ENCODE measurements at regions not wholly inside any gene's neighbourhood (a gene's known extent, or its start where the extent isn't known, plus 50 kb on each side); places are given as distances from the start of the nearest gene placed in this dataset.
"Not testable (repeated sequence)": the region's sequence is repeated elsewhere in the genome, so short reads cannot be mapped to it uniquely, and the experiment has no call there.

GRCh38 chr10:37563715-37564108 is 293.7 kb downstream of the ZNF248 start:
- no peak for FAIRE-seq

DNA sequence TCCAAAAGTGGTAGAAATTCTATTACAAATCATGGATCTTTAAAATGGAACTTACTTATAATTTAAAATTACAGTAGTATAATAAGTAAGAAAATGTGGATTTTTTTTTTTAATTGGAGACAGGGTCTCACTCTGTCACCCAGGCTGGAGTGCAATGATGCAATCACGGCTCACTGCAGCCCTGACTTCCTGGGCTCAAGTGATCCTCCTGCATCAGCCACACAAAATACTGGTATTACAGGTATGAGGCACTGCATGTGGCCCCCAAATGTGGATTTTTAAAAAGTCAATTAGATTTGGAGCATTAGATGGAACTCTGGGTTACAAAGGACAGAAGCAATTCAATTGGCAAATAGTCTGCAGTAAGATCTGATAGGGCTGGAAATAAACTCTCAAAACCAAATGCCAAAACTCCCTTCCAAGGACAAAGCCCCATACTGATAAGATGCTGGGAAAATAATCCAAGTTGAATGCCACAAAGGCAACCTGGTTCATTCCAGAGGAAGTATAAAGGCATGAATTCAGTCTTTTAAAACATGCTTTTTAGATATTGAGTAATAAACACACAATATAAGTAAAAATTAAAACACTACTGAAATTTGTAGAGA is 294.2 kb downstream of the ZNF248 start:
- FAIRE-seq = no peak

GRCh38 chr10:37552881-37553280 is 304.5 kb downstream of the ZNF248 start:
- no peak for FAIRE-seq

DNA sequence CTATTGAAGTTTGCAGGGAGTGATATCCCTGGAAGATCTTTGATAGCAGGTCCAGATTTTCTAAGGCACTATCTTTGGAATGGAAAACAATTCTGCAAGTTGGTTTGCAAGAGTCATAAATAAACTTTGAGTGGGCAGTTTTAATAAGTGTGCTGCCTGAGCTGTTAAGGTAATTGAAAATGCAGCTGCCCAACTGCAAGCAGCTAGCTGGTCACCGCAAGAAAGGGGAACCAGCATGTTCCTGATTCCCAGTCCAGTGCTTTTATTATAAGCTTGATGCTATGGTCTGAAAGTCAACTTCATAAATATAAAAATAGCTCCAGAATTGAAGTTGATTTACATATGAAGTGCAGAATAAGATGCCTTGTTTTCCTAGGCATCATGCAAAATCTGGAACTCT is 308.4 kb downstream of the ZNF248 start:
- FAIRE-seq = no peak

- FAIRE-seq = no peak
Measured at GRCh38 chr10:37535459-37536246, 321.8 kb downstream of the ZNF248 start.

GRCh38 chr10:37534166-37534565 is 323.2 kb downstream of the ZNF248 start:
- FAIRE-seq = no peak

DNA sequence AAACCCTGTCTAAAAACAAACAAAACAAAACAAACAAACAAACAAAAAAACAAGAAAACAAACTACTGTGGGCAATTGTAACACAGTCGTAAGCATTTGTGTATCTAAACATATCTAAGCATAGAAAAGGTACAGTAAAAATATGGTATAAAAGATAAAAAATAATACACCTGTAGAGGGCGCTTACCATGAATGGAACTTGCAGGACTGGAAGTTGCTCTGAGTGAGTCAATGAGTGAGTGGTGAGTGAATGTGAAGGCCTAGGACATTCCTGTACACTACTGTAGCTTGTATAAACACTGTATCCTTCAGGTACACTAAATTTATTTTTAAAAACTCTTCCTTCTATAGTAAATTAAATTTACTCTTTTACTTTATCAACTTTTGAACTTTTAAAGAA is 332.0 kb downstream of the ZNF248 start:
- FAIRE-seq = not testable (repeated sequence)

GRCh38 chr10:37520488-37520887 is 336.9 kb downstream of the ZNF248 start:
- FAIRE-seq = no peak

DNA sequence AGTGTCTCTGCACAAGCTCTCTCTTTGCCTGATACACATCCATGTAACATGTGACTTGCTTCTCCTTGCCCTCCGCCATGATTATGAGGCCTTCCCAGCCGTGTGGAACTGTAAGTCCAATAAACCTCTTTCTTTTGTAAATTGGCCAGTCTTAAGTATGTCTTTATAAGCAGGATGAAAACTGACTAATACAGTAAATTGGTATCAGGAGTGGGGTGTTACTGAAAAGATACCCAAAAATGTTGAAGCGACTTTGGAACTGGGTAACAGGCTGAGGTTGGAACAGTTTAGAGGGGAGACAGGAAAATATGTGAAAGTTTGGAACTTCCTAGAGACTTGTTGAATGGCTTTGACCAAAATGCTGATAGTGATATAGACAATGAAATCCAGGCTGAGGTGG is 346.9 kb downstream of the ZNF248 start:
- not testable (repeated sequence) for FAIRE-seq

DNA sequence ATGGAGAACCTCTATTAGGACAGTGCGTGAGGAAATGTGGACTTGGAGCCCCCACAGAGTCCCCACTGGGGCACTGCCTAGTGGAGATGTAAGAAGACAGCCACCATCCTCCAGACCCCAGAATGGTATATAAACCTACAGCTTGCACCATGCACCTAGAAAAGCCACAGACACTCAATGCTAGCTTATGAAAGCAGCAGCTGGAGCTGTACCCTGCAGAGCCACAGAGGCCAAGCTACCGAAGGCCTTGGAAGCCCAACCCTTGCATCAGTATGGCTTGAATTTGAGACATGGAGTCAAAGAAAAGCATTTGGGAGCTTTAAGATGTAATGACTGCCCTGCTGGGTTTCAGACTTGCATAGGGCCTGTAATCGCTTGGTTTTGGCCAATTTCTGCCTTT is 361.3 kb downstream of the ZNF248 start:
- no peak for FAIRE-seq

- FAIRE-seq = peak; percentile 73
Measured at GRCh38 chr10:37495415-37495814, 362.0 kb downstream of the ZNF248 start.

GRCh38 chr10:37493185-37493796 is 364.1 kb downstream of the ZNF248 start:
- not testable (repeated sequence) for FAIRE-seq

- FAIRE-seq = no peak
Measured at GRCh38 chr10:37490266-37490665, 364.9 kb downstream of the ANKRD30A start.

DNA sequence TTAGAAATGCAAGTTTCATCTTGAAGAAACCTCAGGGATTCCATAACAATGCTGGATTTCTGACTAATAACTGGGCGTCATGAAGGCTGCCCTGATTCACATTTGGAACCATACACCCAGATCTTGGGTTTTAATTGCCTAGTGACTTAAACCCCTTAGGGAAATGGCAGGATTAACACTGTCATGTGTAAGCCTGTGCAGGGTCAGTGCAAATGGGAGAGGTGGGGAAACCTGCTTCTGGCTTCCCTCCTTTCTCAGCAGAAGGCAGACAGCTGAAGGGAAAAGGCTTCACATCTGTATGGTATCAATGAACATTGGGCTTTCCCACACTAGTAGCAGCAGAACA is 364.2 kb downstream of the ANKRD30A start:
- no peak for FAIRE-seq

DNA sequence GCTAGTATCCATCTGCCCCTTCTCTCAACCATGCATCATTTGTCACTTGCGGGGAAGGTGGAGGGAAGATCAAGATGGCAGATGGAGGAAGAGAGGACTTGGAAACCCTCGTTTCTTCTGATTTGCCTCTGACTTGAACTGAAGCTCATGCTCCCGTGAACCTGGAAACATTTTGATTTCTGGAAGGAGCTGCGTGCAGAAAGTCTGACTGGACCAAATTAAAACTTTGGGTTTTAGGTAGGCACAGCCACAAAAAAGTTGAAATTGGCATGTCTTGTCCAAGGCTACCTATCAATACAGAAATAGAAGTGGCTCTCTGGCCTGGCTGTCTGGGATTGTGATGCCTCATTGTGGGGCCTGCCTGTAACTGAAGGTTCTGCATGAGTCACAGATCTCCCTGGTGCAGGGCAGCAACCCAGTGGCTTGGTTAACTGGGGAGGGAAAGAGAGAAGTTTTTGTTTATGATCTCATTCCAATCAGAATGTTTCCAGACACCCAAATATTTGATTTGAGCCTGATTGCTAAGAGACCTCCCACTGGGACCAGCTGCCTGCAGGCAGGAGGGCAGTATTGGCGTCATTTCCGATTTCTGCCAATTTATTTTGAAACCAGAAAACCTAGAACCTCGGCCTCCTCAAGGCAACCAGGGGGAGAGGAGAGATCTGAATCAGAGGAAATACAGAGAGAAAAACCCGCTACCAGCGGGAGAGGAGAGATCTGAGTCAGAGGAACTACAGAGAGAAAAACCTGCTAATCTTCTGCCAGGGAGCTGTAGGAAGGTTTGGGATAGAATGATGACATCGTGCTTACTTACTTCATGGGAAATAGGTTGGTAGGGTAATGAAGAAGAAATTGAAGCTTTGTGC is 363.6 kb downstream of the ANKRD30A start:
- no peak for FAIRE-seq

GRCh38 chr10:37480596-37480995 is 355.2 kb downstream of the ANKRD30A start:
- FAIRE-seq = not testable (repeated sequence)

DNA sequence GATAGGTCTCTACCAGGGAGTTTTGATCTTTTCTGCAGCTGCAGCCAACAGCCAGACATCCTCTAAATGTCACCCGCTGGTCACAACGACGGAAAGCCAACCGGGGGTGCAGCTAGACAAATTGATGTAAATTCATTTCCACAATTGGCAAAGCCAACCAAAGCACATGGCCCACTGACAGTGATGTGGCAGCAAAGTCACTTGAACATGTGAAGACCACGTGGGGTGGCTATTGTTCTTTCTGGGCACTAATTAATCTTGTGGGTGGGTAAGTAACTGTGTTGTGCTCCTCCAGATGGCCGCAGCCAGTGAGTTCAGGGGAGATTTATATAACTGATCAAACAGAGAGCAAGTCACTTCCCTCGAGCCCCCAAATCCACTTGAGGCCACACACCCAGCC is 354.1 kb downstream of the ANKRD30A start:
- no peak for FAIRE-seq

DNA sequence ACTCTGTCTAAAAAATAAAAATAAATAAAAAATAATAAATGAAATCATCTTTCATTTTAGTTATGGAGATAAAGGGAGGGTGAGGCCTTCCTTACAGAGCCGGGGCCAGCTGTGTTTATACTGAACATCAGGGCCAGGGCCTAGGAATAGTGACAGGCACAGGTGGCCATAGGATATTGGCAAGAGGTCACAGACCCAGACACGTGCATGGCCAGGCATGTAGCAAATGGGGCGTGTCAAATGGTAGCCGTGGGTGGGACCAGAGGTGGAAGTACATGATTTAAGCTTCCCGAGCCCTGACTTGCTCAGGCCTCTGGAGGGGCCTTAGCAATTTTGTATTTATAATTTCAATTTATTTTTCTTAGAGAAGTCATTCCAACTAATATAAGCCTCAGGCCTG is 353.0 kb downstream of the ANKRD30A start:
- no peak for FAIRE-seq

- no peak for FAIRE-seq
Measured at GRCh38 chr10:37476285-37476684, 350.9 kb downstream of the ANKRD30A start.

DNA sequence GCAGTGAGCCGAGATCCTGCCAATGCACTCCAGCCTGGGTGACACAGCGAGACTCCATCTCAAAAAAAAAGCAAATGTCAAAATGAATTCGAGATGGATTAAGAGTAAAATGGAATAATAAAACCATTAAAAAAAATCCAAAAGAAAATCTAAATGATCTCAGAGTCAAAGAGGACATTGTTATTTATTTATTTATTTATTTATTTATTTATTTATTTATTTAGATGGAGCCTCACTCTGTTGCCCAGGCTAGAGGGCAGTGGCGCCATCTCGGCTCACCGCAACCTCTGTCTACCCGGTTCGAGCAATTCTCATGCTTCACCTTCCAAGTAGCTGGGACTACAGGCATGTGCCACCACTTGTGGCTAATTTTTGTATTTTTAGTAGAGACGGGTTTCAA is 349.2 kb downstream of the ANKRD30A start:
- no peak for FAIRE-seq

- no peak for FAIRE-seq
Measured at GRCh38 chr10:37473906-37474305, 348.5 kb downstream of the ANKRD30A start.

GRCh38 chr10:37467246-37467645 is 341.8 kb downstream of the ANKRD30A start:
- FAIRE-seq = no peak

DNA sequence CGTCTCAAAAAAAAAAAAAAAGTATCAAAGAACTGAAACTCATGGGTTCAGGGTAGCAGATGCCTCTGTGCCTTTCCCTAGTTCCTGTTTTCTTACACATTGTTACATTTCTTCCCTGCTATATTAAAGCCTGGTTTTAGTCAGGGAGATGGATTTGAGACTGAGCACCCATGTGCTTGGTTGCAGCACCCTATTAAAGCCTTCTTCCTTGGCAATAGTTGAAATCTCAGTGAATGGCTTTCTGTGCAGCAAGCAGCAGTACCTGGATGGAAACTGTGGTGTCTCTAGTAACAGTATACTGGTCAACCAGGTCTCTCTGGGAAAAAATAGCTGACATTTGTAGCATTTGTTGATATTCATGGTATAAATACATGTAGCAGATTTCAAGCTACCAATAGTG is 331.1 kb downstream of the ANKRD30A start:
- no peak for FAIRE-seq
